G401 (cell line): ENCODE measurements at regions not wholly inside any gene's neighbourhood (a gene's known extent, or its start where the extent isn't known, plus 50 kb on each side); places are given as distances from the start of the nearest gene placed in this dataset.

Source experiments
- DNase-seq: peaks from one replicate; pipeline ENCODE4 v3.0.0-alpha.2; 2015; ENCODE audit warnings: low spot score
- in situ Hi-C: cut with HindIII; loops from 2 replicates; pipeline ENCODE4 v1.10.0; 2016; ENCODE audit warnings: low sequenced_read_pairs, mixed read lengths

DNA sequence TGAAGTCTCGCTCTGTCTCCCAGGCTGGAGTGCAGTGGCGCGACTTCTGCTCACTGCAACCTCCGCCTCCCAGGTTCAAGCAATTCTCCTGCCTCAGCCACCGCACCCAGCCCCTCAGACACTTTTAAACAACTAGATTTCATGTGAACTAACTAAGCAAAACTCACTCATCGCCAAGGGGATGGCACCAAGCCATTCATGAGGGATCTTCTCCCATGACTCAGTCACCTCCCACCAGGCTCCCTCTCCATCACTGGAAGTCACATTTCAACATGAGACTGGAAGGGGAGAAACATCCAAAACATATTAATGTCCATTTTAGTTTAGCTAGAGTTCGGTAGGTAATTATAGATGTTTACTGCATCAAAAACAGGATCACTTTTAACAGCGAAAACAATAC lies 95.9 kb upstream of the PRL start:
- in situ Hi-C loops: no loop called here
- DNase-seq: no peak

DNA sequence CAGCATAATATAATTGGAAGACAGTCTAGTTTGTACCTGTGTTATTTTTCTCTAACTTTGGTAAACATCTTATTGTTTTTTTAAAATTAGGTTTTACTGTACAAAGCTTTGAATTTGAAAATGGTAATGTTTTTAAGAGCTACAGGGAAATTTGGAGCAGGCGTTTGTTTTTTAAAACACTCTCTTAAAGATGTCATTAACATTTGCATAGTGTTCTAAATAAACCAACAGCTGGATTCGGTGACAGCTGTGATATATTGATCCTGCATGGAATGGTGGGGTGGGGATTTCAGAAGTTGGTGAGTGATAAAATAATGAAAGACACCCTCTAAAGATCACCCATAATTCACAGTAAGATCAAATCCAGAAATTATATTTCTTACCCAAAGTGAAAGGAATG lies 97.9 kb upstream of the PRL start:
- in situ Hi-C loops: no loop called here
- no peak for DNase-seq

GRCh38 chr6:22399693-22400092 lies 102.9 kb upstream of the PRL start:
- DNase-seq: no peak
- in situ Hi-C loops: no loop called here

DNA sequence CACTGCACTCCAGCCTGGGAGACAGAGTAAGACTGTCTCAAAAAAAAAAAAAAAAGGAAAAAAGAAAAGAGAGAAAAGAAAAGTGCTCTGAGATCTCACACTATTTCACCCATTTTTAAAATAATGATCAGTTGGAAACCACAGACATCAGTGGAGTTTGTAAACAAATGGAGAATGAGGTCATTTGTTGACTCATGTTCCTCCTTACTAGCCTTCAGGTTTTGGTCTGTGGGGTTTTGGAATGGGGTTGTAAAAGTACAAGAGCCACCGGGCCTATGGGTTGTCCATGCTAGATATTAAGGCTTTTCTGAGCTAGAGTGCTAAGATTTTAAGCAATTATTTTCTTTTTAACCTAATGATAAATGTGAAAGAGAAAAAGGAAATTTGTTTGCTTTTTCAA lies 104.4 kb upstream of the PRL start:
- in situ Hi-C loops: no loop called here
- DNase-seq: no peak

DNA sequence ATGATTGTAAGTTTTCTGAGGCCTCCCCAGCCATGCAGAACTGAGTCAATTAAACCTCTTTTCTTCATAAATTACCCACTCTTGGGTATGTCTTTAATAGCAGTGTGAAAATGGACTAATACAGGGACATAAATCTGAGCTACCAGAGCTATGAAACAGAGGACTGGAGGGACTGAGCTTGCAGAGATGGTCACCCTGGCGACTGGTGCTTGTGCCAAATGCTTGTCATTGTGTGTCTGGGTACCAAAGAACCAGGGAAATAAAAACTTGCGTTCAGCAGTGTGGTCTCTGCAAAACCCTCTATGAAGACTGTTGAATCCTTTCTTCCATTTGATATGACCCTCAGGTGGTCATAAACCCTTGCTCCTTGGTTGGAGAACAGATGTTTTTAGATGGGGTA lies 105.1 kb upstream of the PRL start:
- no peak for DNase-seq
- in situ Hi-C loops: no loop called here

GRCh38 chr6:22409486-22409885 lies 112.7 kb upstream of the PRL start:
- in situ Hi-C loops: no loop called here
- DNase-seq: no peak

GRCh38 chr6:22411376-22412105 lies 114.7 kb upstream of the PRL start:
- in situ Hi-C loops: no loop called here
- DNase-seq: no peak

DNA sequence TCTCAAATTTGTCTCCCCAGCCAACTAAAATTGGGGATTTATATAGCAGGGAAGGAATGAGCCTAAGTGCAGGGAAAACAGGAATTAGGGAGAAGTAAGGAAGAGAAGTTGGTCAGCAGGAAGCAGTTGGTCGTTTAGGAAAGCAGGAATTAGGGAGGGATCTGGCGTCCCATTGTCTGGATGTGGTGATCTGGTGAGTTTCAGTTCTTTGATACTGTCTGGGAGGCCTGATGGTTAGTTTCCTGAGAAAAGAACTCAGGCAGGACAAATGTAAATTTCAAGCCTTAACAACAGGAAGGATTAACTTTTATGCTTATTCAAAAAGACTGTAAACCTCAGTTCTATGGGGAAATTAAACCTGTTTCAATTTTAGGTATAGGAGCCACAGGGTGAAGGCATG lies 116.2 kb upstream of the PRL start:
- in situ Hi-C loops: no loop called here
- no peak for DNase-seq

GRCh38 chr6:22413681-22414311 lies 117.0 kb upstream of the PRL start:
- no peak for DNase-seq
- in situ Hi-C loops: no loop called here

GRCh38 chr6:22418714-22419113 lies 121.9 kb upstream of the PRL start:
- no peak for DNase-seq
- in situ Hi-C loops: no loop called here

GRCh38 chr6:22421198-22421597 lies 124.4 kb upstream of the PRL start:
- DNase-seq: no peak
- in situ Hi-C loops: no loop called here

- no peak for DNase-seq
- in situ Hi-C loops: no loop called here
Measured at GRCh38 chr6:22424196-22424595, 127.4 kb upstream of the PRL start.

DNA sequence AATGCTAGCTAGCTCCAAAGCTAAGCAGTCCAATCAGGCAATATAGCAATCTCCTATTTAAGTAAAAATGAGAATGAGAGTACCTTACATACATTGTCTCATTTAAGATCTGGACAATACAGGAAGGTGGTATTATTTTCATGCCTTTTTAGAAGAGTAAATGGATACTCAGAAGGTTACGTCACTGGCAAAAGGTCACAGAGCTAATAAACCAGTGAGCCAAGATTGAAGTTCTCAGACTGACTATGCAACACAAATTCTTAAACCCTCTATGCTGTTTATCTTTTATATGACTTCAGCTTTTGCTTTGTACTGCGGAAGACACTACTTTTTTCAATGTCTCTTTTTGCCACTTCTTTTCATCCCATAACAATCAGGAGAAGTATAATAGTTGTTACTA lies 135.2 kb upstream of the PRL start:
- no peak for DNase-seq

DNA sequence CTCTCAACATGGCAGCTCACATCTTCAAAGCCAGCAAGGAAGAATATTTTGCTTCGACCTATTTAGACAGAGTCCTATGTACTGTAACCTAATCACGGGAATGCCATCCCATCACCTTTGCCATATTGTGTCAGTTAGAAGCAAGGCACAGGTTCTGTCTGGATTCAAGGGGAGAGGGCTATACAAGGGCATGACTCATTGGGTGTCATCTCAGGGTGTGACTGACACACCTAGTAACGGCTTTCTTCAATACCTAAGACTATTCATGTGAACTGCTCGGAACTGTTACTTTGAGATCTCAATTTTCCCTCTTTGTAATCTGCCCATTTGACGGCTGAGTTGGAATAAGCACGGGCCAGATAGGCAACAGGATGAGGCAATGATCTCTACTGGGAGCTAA lies 135.6 kb upstream of the HDGFL1 start:
- in situ Hi-C loops: no loop called here
- DNase-seq: no peak

More for the DNA sequence above, 135.2 kb upstream of the PRL start:
- in situ Hi-C loops: no loop called here

GRCh38 chr6:22435151-22435550 lies 134.2 kb upstream of the HDGFL1 start:
- in situ Hi-C loops: no loop called here
- DNase-seq: no peak

DNA sequence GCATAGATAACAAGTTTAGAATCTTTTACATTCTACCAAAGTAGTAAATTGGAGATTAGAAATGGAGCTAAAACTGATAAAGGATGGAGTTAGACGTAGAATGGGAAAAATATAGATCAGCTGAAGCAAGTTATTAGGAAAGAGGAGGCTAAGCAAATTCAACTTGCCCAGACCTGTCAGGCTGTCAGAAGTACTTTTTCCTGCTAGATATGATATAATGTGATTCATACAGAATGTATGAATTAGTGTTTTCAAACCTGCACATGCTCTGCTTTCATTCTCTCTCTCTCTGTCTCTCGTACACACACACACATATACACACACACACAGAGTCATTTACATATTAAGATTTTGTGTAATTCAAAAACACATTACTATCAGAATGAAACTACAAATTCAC lies 133.2 kb upstream of the HDGFL1 start:
- in situ Hi-C loops: no loop called here
- DNase-seq: no peak

DNA sequence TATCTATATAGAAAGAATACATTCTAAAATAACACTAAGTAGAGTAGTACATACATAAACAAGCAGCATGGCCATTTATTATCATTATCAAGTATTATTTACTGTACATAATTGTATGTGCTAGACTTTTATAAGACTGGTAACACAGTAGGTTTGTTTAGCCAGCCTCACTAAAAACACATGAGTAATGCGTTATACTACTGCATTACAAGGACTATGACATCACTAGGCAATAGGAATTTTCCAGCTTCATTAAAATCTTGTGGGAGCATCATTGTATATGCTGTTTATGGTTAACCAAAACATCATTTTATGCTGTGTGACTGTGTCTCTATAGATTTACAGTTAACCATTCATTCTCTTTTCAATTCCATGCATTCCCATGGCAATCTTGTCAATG lies 131.7 kb upstream of the HDGFL1 start:
- in situ Hi-C loops: no loop called here
- DNase-seq: no peak

GRCh38 chr6:22442826-22443225 lies 126.5 kb upstream of the HDGFL1 start:
- in situ Hi-C loops: no loop called here
- DNase-seq: no peak

DNA sequence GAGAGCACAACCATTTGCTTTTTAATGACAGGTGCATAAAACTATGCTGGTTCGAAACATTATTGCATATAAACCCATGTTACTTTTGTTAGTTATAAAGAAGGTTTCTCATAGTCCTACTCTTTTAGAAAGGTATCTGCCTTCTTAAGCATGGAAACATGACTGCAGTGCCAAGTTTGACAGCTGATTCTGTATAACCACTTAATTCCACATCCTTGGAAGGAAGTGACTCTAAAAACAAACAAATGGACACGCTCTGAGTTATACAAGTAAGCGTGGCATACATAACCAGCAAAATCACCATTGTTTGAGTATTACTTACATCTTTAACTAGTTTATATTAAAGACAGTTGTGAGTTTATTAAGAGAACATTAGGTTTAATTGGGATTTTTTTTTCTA lies 125.0 kb upstream of the HDGFL1 start:
- in situ Hi-C loops: no loop called here
- DNase-seq: no peak

- in situ Hi-C loops: no loop called here
- no peak for DNase-seq
Measured at GRCh38 chr6:22445946-22446345, 123.4 kb upstream of the HDGFL1 start.
